SK-N-SH treated with all-trans-retinoic acid at 6 μM for 48 hours (cell line): ENCODE measurements at regions not wholly inside any gene's neighbourhood (a gene's known extent, or its start where the extent isn't known, plus 50 kb on each side); places are given as distances from the start of the nearest gene placed in this dataset.

Experiments used
- ATAC-seq: fragments of 200-7000 bp; cut with Tn5 transposase; 3 replicates; pipeline ENCODE4 v1.9.1; 2020; ENCODE audit warnings: mild to moderate bottlenecking, moderate library complexity
- ARNTL ChIP-seq: fragments of 450-650 bp; formaldehyde crosslinking; IDR thresholded peaks from 2 replicates; pipeline ENCODE4 v1.5.0; 2020; ENCODE audit warnings: low read depth, mild to moderate bottlenecking, moderate library complexity, borderline replicate concordance
- CSDC2 ChIP-seq: fragments of 250-450 bp; sonication (Bioruptor Pico); IDR thresholded peaks from 2 replicates; pipeline ENCODE4 v1.5.0; 2020; ENCODE audit warnings: mild to moderate bottlenecking, moderate library complexity
- ESRRG ChIP-seq: fragments of 250-450 bp; sonication (Bioruptor Pico); IDR thresholded peaks from 2 replicates; pipeline ENCODE4 v1.6.1; 2021; ENCODE audit warnings: mild to moderate bottlenecking
- GLIS3 ChIP-seq: fragments of 250-450 bp; sonication (Bioruptor Pico); IDR thresholded peaks from 2 replicates; pipeline ENCODE4 v1.5.0; 2020; ENCODE audit warnings: mild to moderate bottlenecking, moderate library complexity
- ISL1 ChIP-seq: fragments of 250-450 bp; sonication (Bioruptor Pico); IDR thresholded peaks from 2 replicates; pipeline ENCODE4 v2.1.2; 2022; ENCODE audit warnings: mild to moderate bottlenecking, moderate library complexity
- OSR1 ChIP-seq: fragments of 250-450 bp; sonication (Bioruptor Pico); IDR thresholded peaks from 2 replicates; pipeline ENCODE4 v1.8.0; 2022; ENCODE audit warnings: moderate library complexity, mild to moderate bottlenecking, inconsistent platforms
- PPARA ChIP-seq: fragments of 250-450 bp; sonication (Bioruptor Pico); IDR thresholded peaks from 2 replicates; pipeline ENCODE4 v1.5.0; 2020; ENCODE audit warnings: mild to moderate bottlenecking, borderline replicate concordance
- RARB ChIP-seq: fragments of 250-450 bp; sonication (Bioruptor Pico); IDR thresholded peaks from 2 replicates; pipeline ENCODE4 v1.8.0; 2021; ENCODE audit warnings: mild to moderate bottlenecking, moderate library complexity
- SNAI2 ChIP-seq: fragments of 250-450 bp; sonication (Bioruptor Pico); IDR thresholded peaks from 2 replicates; pipeline ENCODE4 v1.5.0; 2020; ENCODE audit warnings: mild to moderate bottlenecking, moderate library complexity
- TCF4 ChIP-seq: fragments of 250-450 bp; sonication (Bioruptor Pico); IDR thresholded peaks from 2 replicates; pipeline ENCODE4 v1.8.0; 2021; ENCODE audit warnings: mild to moderate bottlenecking, moderate library complexity, borderline replicate concordance
- TOX ChIP-seq: fragments of 250-450 bp; sonication (Bioruptor Pico); IDR thresholded peaks from 2 replicates; pipeline ENCODE4 v1.8.0; 2021; ENCODE audit warnings: mild to moderate bottlenecking, moderate library complexity, borderline replicate concordance
- ZC3H10 ChIP-seq: fragments of 250-450 bp; sonication (Bioruptor Pico); IDR thresholded peaks from 2 replicates; pipeline ENCODE4 v1.5.1; 2021; ENCODE audit warnings: mild to moderate bottlenecking, moderate library complexity
- ZFP3 ChIP-seq: fragments of 250-450 bp; sonication (Bioruptor Pico); IDR thresholded peaks from 2 replicates; pipeline ENCODE4 v1.5.0; 2020; ENCODE audit warnings: mild to moderate bottlenecking, moderate library complexity
- ZFP30 ChIP-seq: fragments of 450-650 bp; formaldehyde crosslinking; IDR thresholded peaks from 2 replicates; pipeline ENCODE4 v1.5.0; 2022; ENCODE audit warnings: mild to moderate bottlenecking, moderate library complexity
- ZNF565 ChIP-seq: fragments of 450-650 bp; formaldehyde crosslinking; conservative IDR thresholded peaks from 2 replicates; pipeline ENCODE4 v1.5.0; 2020; ENCODE audit warnings: low read depth, mild to moderate bottlenecking, moderate library complexity
- ZNF70 ChIP-seq: fragments of 450-650 bp; formaldehyde crosslinking; IDR thresholded peaks from 2 replicates; pipeline ENCODE4 v1.5.0; 2020; ENCODE audit warnings: mild to moderate bottlenecking, moderate library complexity
- ZNF8 ChIP-seq: fragments of 450-650 bp; formaldehyde crosslinking; IDR thresholded peaks from 2 replicates; pipeline ENCODE4 v1.5.0; 2020; ENCODE audit warnings: mild to moderate bottlenecking, moderate library complexity
- TF ChIP-seq, protein P1 (sequence below): fragments of 250-450 bp; sonication (Bioruptor Pico); IDR thresholded peaks from 2 replicates; pipeline ENCODE4 v1.5.1; 2021; ENCODE audit warnings: mild to moderate bottlenecking, moderate library complexity
- TF ChIP-seq, protein P2 (sequence below): fragments of 250-450 bp; sonication (Bioruptor Pico); IDR thresholded peaks from 2 replicates; pipeline ENCODE4 v1.5.0; 2020; ENCODE audit warnings: mild to moderate bottlenecking, moderate library complexity
- TF ChIP-seq, protein P3 (sequence below): fragments of 250-450 bp; sonication (Bioruptor Pico); IDR thresholded peaks from 2 replicates; pipeline ENCODE4 v1.8.0; 2020; ENCODE audit warnings: mild to moderate bottlenecking, moderate library complexity, borderline replicate concordance
- TF ChIP-seq, protein P4 (sequence below): fragments of 250-450 bp; sonication (Bioruptor Pico); IDR thresholded peaks from 2 replicates; pipeline ENCODE4 v1.8.0; 2021; ENCODE audit warnings: low read depth, mild to moderate bottlenecking, moderate library complexity, borderline replicate concordance

DNA sequence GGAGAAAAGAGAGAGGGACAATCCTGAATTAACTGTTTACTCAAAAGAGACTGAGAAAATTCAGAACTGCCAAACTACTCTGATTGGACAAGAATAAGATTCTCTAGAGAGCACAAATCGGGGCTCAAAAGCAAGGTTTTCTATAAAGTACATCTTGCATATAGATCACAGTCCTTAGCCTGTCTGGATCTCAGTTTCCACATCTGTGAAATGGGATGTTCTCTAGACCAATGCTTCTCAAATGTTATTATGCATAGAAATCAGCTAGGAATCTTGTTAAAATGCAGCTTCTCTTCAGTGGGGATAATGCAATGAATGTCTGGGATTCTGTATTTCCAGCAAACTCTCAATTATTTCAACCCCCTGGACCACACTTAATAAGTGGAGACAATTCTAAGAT, 231.6 kb downstream of the ESM1 start:
- ATAC-seq, result no peak
- no peak for TF ChIP-seq ISL1 (CRISPR knock-in tag)
- no peak for TF ChIP-seq CSDC2 (CRISPR knock-in tag)
- TF ChIP-seq, protein P1, sequence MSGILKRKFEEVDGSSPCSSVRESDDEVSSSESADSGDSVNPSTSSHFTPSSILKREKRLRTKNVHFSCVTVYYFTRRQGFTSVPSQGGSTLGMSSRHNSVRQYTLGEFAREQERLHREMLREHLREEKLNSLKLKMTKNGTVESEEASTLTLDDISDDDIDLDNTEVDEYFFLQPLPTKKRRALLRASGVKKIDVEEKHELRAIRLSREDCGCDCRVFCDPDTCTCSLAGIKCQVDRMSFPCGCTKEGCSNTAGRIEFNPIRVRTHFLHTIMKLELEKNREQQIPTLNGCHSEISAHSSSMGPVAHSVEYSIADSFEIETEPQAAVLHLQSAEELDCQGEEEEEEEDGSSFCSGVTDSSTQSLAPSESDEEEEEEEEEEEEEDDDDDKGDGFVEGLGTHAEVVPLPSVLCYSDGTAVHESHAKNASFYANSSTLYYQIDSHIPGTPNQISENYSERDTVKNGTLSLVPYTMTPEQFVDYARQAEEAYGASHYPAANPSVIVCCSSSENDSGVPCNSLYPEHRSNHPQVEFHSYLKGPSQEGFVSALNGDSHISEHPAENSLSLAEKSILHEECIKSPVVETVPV (CRISPR knock-in tag), result no peak
- TF ChIP-seq TCF4 (CRISPR knock-in tag), result no peak
- TF ChIP-seq ZFP30, result no peak
- no peak for TF ChIP-seq TOX
- TF ChIP-seq, protein P2, sequence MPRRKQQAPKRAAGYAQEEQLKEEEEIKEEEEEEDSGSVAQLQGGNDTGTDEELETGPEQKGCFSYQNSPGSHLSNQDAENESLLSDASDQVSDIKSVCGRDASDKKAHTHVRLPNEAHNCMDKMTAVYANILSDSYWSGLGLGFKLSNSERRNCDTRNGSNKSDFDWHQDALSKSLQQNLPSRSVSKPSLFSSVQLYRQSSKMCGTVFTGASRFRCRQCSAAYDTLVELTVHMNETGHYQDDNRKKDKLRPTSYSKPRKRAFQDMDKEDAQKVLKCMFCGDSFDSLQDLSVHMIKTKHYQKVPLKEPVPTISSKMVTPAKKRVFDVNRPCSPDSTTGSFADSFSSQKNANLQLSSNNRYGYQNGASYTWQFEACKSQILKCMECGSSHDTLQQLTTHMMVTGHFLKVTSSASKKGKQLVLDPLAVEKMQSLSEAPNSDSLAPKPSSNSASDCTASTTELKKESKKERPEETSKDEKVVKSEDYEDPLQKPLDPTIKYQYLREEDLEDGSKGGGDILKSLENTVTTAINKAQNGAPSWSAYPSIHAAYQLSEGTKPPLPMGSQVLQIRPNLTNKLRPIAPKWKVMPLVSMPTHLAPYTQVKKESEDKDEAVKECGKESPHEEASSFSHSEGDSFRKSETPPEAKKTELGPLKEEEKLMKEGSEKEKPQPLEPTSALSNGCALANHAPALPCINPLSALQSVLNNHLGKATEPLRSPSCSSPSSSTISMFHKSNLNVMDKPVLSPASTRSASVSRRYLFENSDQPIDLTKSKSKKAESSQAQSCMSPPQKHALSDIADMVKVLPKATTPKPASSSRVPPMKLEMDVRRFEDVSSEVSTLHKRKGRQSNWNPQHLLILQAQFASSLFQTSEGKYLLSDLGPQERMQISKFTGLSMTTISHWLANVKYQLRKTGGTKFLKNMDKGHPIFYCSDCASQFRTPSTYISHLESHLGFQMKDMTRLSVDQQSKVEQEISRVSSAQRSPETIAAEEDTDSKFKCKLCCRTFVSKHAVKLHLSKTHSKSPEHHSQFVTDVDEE, result no peak
- no peak for TF ChIP-seq OSR1 (CRISPR knock-in tag)
- TF ChIP-seq, protein P3, sequence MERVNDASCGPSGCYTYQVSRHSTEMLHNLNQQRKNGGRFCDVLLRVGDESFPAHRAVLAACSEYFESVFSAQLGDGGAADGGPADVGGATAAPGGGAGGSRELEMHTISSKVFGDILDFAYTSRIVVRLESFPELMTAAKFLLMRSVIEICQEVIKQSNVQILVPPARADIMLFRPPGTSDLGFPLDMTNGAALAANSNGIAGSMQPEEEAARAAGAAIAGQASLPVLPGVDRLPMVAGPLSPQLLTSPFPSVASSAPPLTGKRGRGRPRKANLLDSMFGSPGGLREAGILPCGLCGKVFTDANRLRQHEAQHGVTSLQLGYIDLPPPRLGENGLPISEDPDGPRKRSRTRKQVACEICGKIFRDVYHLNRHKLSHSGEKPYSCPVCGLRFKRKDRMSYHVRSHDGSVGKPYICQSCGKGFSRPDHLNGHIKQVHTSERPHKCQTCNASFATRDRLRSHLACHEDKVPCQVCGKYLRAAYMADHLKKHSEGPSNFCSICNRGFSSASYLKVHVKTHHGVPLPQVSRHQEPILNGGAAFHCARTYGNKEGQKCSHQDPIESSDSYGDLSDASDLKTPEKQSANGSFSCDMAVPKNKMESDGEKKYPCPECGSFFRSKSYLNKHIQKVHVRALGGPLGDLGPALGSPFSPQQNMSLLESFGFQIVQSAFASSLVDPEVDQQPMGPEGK (CRISPR knock-in tag), result no peak
- no peak for TF ChIP-seq ARNTL (CRISPR knock-in tag)
- TF ChIP-seq, protein P4, sequence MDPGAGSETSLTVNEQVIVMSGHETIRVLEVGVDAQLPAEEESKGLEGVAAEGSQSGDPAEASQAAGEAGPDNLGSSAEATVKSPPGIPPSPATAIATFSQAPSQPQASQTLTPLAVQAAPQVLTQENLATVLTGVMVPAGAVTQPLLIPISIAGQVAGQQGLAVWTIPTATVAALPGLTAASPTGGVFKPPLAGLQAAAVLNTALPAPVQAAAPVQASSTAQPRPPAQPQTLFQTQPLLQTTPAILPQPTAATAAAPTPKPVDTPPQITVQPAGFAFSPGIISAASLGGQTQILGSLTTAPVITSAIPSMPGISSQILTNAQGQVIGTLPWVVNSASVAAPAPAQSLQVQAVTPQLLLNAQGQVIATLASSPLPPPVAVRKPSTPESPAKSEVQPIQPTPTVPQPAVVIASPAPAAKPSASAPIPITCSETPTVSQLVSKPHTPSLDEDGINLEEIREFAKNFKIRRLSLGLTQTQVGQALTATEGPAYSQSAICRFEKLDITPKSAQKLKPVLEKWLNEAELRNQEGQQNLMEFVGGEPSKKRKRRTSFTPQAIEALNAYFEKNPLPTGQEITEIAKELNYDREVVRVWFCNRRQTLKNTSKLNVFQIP (CRISPR knock-in tag), result no peak
- TF ChIP-seq PPARA, result no peak
- TF ChIP-seq GLIS3 (CRISPR knock-in tag), result no peak
- TF ChIP-seq ESRRG (CRISPR knock-in tag), result no peak
- TF ChIP-seq ZNF8 (CRISPR knock-in tag), result no peak
- no peak for TF ChIP-seq ZNF70 (CRISPR knock-in tag)

DNA sequence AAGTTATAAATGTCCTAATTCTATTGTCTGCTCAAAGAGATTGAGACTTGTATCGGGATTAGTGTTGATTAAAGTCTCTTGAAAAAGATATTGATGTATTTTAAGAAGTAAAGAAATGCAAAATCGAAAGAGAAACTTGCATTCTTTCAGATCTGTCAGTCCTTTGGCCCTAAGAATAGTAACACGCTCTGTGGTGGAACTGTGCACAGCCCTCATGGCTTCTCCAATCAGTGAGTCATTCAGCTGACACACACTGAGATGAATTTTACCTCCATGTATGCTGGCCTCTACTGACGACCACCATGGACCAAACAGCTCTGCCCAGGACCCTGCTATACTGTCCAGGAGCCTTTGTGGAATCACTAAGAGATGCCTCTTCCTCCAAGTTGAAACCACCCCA, 232.4 kb downstream of the ESM1 start:
- ATAC-seq, result peak; percentile 27; the same call in 1 of the 3 replicates
- TF ChIP-seq, protein P2, result no peak
- no peak for TF ChIP-seq ZNF8 (CRISPR knock-in tag)

DNA sequence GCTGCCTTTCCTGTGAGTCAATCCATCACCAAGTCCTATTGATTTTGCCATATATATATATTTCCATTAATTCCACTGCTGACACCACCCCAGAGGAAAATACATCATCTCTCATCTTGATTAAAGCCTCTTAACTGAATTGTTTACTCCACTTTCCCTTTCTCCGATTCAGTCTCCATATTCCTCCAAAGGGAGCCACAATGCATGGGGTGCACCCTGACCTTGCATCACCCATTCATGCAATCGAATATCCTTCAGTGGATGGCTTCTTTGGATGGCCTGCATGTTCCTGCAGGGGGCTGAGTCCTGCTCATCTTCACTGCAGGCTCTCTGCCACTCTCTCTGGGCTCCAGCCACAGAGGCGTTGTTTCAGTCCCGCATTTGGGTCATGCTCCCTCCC, 231.0 kb downstream of the SNX18 start:
- no peak for ATAC-seq

More for the DNA sequence above, 231.0 kb downstream of the SNX18 start:
- TF ChIP-seq ZNF565 (no peak), ESRRG (CRISPR knock-in tag) (no peak), TCF4 (CRISPR knock-in tag) (no peak), ZC3H10 (no peak), ZFP3 (CRISPR knock-in tag) (no peak), TOX (no peak), SNAI2 (no peak), ARNTL (CRISPR knock-in tag) (no peak), ZNF8 (CRISPR knock-in tag) (no peak), RARB (CRISPR knock-in tag) (no peak)
- TF ChIP-seq, protein P4 (CRISPR knock-in tag), result no peak
- TF ChIP-seq, protein P1 (CRISPR knock-in tag), result no peak
